ENCODE measurements at regions not wholly inside any gene's neighbourhood (a gene's known extent, or its start where the extent isn't known, plus 50 kb on each side); places are given as distances from the start of the nearest gene placed in this dataset.

- TF ChIP-seq ZNF518A (tag by site-specific recombination; conservative IDR thresholded peaks at IDR 0.05; ENCODE audit: low read depth), result no peak
- no peak for TF ChIP-seq ZNF280C (tag by site-specific recombination; IDR thresholded peaks at IDR 0.05)
- TF ChIP-seq ZSCAN18 (tag by site-specific recombination; IDR thresholded peaks at IDR 0.05), result no peak
- TF ChIP-seq ZNF398 (tag by site-specific recombination; IDR thresholded peaks at IDR 0.05), result no peak
- TF ChIP-seq PRDM6 (tag by site-specific recombination; IDR thresholded peaks at IDR 0.05), result no peak
Measured at GRCh38 chr3:18656410-18656809, 231.3 kb upstream of the SATB1 start (continued).

GRCh38 chr3:18655827-18656226 is 230.7 kb upstream of the SATB1 start:
- TF ChIP-seq ZNF280C (tag by site-specific recombination; IDR thresholded peaks at IDR 0.05) (no peak), YY1 (tag by site-specific recombination; IDR thresholded peaks at IDR 0.05) (no peak), MEIS1 (CRISPR knock-in tag; IDR thresholded peaks at IDR 0.05; ENCODE audit: borderline replicate concordance) (no peak), PATZ1 (tag by site-specific recombination; IDR thresholded peaks at IDR 0.05) (no peak), INSM2 (tag by site-specific recombination; IDR thresholded peaks at IDR 0.05) (no peak), ZNF214 (tag by site-specific recombination; IDR thresholded peaks at IDR 0.05; ENCODE audit: borderline replicate concordance) (no peak), ZNF266 (tag by site-specific recombination; IDR thresholded peaks at IDR 0.05; ENCODE audit: low read depth) (no peak), ZNF140 (tag by site-specific recombination; IDR thresholded peaks at IDR 0.05) (no peak), ZBTB6 (tag by site-specific recombination; IDR thresholded peaks at IDR 0.05) (no peak), KLF1 (tag by site-specific recombination; IDR thresholded peaks at IDR 0.05) (no peak), ZNF514 (tag by site-specific recombination; IDR thresholded peaks at IDR 0.05) (no peak)
- Histone ChIP-seq H3K27ac (ENCODE audit: extremely low read depth, low read depth, low read length) (no peak overlapping the region), H3K4me3 (ENCODE audit: low read depth, low read length) (no peak overlapping the region), H3K36me3 (ENCODE audit: control insufficient read depth in 2 of 2, insufficient read depth in 1 of 2, low read length in 2 of 2) (no peaks in the 10 kb centered on the region), H3K9me3 (ENCODE audit: control insufficient read depth, insufficient read depth, low read depth, low read length) (no peaks in the 10 kb centered on the region), H3K4me1 (ENCODE audit: control insufficient read depth, insufficient read depth, low read length) (no peaks in the 10 kb centered on the region)
- POLR2A ChIA-PET, result no interaction called here
- CTCF ChIA-PET, result no interaction called here

All from HEK293 (cell line).